ENCODE measurements at regions not wholly inside any gene's neighbourhood (a gene's known extent, or its start where the extent isn't known, plus 50 kb on each side); places are given as distances from the start of the nearest gene placed in this dataset.

DNA sequence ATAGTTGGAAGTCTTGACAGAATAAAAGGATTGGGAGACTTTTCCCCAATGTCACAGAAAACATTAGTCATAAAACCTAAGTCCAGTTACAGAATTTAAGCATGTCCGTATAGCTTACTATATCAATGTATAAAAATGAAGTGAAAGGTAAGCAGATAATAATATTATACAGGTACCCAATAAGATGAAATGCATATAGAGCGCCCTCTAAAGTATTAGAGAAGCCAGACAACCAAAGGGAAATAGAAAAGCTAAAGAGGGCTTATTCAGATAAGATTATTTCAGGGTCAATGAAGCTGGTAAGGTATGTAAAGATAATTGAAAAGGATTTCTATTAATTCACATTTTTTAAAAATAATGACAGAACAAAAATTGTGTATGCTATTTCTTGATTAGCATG is 947.7 kb upstream of the MAP3K7 start:
- DNase-seq (ENCODE audit: low read depth) = no peak
- TF ChIP-seq CTCF (IDR thresholded peaks at IDR 0.05; ENCODE audit: low read depth, low read length, missing control alignments) = no peak
- H3K4me3 ChIP-seq (ENCODE audit: low read depth, low read length) = no peak overlapping the region

- no peak for DNase-seq (ENCODE audit: low read depth)
- H3K4me3 ChIP-seq (ENCODE audit: low read depth, low read length) = no peak overlapping the region
- TF ChIP-seq CTCF (IDR thresholded peaks at IDR 0.05; ENCODE audit: low read depth, low read length, missing control alignments) = no peak
Observed at GRCh38 chr6:91523511-91523910, 936.6 kb upstream of the MAP3K7 start.

- no peak overlapping the region for H3K4me3 ChIP-seq (ENCODE audit: low read depth, low read length)
- no peak for DNase-seq (ENCODE audit: low read depth)
- TF ChIP-seq CTCF (IDR thresholded peaks at IDR 0.05; ENCODE audit: low read depth, low read length, missing control alignments) = no peak
Observed at GRCh38 chr6:91521999-91522398, 935.1 kb upstream of the MAP3K7 start.

DNA sequence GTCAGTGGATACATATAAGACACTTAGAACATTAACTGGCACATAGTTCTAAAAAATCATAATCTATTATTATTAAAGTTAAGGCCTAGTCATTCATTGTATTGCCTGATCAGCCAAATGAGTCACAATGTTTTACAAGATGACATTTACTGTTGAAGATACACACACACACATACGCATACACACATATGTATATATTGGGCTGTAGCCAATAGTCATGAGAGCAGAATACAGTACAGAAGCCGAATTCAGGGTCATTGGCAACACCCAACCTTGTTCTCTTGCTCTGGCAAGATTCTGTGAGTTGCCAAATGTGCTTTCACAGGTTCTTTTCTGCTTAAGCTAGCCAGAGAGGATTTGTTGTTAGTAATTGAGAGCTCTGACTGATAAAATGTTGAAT is 922.8 kb upstream of the MAP3K7 start:
- no peak overlapping the region for H3K4me3 ChIP-seq (ENCODE audit: low read depth, low read length)
- no peak for TF ChIP-seq CTCF (IDR thresholded peaks at IDR 0.05; ENCODE audit: low read depth, low read length, missing control alignments)
- no peak for DNase-seq (ENCODE audit: low read depth)

- DNase-seq (ENCODE audit: low read depth) = no peak
- no peak overlapping the region for H3K4me3 ChIP-seq (ENCODE audit: low read depth, low read length)
- TF ChIP-seq CTCF (IDR thresholded peaks at IDR 0.05; ENCODE audit: low read depth, low read length, missing control alignments) = no peak
Observed at GRCh38 chr6:91509039-91509438, 922.2 kb upstream of the MAP3K7 start.

- TF ChIP-seq CTCF (IDR thresholded peaks at IDR 0.05; ENCODE audit: low read depth, low read length, missing control alignments) = no peak
- no peak for DNase-seq (ENCODE audit: low read depth)
- no peak overlapping the region for H3K4me3 ChIP-seq (ENCODE audit: low read depth, low read length)
Observed at GRCh38 chr6:91506509-91506908, 919.6 kb upstream of the MAP3K7 start.

GRCh38 chr6:91505199-91505598 is 918.3 kb upstream of the MAP3K7 start:
- no peak overlapping the region for H3K4me3 ChIP-seq (ENCODE audit: low read depth, low read length)
- TF ChIP-seq CTCF (IDR thresholded peaks at IDR 0.05; ENCODE audit: low read depth, low read length, missing control alignments) = no peak
- DNase-seq (ENCODE audit: low read depth) = no peak
